Right lung (tissue), 2 donors: ENCODE measurements at regions not wholly inside any gene's neighbourhood (a gene's known extent, or its start where the extent isn't known, plus 50 kb on each side); places are given as distances from the start of the nearest gene placed in this dataset.
"Not testable (repeated sequence)": the region's sequence is repeated elsewhere in the genome, so short reads cannot be mapped to it uniquely, and the experiment has no call there.

Experiments used
- DNase-seq, 2 donors: peaks; one replicate each; pipeline ENCODE4 v3.0.0-alpha.2; 2013

DNA sequence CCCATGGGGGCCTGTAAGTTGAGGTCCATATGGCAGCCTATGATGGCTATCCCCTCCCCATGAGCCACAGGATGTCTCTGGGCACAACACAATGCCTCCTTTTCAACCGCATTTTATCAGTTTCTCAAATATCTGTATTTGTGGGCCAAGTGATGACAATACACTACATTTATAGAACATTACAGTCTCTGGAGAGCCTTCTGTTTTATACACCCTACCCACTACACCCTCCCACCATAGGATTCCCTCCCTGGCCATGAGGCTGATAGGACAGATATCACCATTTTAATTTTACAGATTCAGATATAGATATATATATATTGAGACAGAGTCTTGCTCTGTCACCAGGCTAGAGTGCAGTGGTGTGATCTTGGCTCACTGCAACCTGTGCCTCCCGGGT, 236.8 kb downstream of the ENC1 start:
- no peak for DNase-seq

GRCh38 chr5:74402553-74402952, 238.0 kb downstream of the ENC1 start:
- no peak for DNase-seq

DNA sequence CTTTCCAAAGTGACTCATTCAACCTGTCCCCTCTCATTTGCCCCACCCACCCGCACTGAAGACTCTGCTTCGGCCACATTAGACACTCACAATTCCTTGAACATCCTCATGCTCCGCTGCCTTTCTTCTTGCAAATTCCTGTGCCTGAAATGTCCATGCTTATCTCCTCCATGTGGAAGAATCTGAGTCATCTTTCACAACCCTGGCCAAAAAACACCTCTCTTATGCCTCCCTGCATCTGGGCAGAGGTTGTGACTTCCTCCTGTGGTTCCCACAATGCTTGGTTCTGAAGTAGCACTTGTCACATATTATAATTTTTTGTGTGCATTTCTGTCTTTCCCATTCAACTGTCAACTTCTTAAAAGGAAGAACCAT, 238.6 kb downstream of the ENC1 start:
- DNase-seq = no peak

DNA sequence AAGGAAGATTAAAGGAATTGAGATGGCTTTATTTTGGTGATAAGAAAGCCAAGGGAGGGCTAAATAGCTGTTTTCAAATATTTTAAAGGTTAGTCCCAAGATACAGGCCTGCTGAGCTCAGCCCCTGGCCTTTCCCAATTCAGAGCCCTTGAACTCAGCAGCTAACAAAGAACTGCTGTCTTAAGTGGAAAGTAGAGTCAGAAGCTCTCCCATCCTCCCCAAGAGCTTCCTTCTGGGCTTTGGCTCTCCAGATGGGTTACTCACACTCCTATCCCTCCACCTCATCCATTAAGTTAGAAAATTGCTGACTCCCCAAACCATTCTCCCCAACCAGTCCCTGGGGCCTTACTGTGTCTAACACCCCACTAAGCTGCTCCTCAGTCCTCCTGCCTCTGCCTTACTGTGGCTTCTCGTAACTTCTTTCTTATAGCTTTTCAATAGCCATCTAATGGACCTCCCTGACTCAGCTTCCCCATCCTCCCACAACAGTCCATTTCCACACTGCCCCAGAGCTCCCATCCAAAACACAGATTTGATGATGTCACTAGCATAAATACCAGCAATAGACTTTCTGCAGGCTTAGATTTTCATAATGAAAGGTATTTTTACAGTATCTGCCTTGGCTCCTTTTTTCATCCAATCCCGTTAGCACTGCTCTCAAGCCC, 239.1 kb downstream of the ENC1 start:
- DNase-seq = no peak

GRCh38 chr5:74400067-74400466, 240.5 kb downstream of the ENC1 start:
- DNase-seq = no peak

GRCh38 chr5:74396913-74397622, 243.5 kb downstream of the ENC1 start:
- DNase-seq = no peak

GRCh38 chr5:74394916-74395880, 245.3 kb downstream of the ENC1 start:
- DNase-seq = no peak

GRCh38 chr5:74394528-74394915, 246.0 kb downstream of the ENC1 start:
- DNase-seq = no peak

GRCh38 chr5:74393943-74394342, 246.6 kb downstream of the ENC1 start:
- no peak for DNase-seq

DNA sequence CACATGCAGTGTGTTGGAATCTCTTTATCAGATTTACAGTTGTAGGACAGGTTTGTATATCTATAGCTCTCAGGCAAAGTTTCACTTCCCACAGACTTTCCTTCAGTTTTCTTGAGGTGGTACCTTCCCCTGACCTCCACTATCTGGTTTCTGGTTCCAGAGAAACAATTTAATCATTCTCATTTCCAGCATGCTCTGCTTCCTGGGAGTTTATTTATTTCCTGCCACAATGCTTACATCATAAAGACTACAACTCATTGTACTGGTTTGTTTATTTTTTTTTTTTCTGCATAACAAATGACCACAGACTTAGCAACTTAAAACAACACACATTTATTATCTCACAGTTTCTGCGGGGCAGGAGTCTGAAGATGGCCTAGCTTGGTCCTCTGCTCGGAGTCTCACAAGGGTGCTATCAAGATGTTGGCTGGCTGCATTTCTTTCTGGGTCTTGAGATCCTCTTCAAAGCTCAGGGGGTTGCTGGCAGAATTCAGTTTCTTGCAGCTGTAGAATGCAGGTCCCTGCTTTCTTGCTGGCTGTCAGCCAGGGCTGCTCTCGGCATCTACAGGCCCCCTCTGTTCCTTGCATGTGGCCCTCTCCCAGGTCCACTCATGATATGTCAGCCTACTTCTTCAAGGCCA, 247.7 kb downstream of the ENC1 start:
- no peak for DNase-seq

DNA sequence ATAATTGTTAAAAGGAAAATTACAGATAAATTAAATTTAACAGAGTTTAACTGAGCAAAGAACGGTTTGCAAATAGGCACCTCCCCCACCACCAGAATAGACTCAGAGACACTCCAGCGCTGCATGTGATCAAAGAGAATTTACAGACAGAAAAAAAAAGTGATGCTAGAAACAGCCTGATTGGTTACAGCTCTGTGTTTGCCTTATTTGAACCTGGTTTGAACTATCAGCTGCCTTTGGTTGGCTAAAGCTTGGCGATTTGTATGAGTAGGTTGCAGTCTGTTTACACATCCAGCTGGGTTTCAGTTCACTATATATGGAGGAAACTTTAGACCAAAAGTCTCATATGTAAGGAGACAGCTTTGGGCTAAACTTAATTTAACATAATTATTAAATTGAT, 249.1 kb downstream of the ENC1 start:
- peak in 1 of 2 donors; percentile 23 for DNase-seq

GRCh38 chr5:74390822-74391221, 249.7 kb downstream of the ENC1 start:
- no peak for DNase-seq

DNA sequence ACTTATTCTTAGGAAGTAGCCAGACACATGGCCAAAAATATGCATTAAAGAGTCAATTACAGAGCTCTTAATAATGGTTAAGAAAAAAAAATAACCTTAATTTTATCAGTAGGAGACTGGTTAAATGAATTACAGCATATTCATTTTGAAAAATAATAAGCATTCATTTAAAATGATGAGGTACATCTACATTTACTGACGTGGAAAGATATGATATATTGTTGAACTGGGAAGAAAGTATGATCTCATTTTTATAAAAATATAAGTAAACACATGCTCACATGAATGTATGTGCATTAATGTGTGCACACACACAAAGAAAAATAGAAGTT, 250.3 kb downstream of the ENC1 start:
- no peak for DNase-seq

DNA sequence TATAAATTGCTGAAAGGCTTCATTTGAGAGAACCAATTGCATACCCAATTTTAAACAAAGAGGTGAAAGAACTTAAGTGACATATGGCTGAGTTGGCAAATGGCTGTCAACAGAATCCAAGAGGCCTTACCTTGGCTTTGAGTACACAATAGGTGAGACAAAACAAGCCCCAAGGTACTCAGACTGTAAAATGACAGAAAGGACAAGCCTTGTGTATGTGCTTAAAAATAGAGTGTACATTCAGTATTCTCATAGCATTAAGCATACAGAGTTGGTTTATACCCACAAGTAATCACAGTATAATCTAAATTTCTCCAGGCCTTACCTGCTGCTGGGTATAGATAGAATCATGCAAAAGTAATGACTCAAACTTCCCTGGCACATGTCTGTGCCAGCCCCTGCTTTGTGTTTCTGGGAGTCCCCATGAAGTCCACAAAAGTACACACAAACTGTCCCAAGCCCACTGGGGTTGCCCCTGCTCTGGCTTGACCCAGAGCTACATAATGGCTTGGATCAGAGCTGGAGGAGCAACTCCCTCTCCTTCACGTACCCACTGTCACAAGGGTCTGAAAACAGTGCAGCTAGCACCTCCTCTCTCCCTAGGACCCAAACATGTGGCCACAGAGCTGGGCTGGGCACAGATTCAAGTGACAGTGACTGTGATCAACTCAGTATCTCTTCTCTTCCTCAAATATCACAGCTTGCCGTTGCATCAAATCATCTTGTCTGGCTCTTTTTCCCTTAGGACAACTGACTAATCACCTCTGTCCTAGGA, 250.8 kb downstream of the ENC1 start:
- no peak for DNase-seq

DNA sequence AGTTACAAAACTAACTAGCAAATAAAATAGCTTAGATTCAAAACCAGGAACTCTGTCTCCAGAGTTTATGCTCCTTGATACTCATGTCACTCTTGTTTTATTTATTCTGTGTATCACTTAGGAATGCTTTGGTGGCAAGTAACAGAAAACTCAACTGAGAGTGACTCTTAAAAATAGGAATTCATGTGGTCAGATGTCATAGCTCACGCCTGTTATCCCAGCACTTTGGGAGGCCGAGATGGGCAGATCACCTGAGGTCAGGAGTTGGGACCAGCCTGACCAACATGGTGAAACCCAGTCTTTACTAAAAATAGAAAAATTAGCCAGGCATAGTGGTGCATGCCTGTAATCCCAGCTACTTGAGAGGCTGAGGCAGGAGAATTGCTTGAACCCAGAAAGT, 252.1 kb downstream of the ENC1 start:
- DNase-seq = not testable (repeated sequence)

- DNase-seq = no peak
Measured at GRCh38 chr5:74386571-74387334, 253.8 kb downstream of the ENC1 start.

DNA sequence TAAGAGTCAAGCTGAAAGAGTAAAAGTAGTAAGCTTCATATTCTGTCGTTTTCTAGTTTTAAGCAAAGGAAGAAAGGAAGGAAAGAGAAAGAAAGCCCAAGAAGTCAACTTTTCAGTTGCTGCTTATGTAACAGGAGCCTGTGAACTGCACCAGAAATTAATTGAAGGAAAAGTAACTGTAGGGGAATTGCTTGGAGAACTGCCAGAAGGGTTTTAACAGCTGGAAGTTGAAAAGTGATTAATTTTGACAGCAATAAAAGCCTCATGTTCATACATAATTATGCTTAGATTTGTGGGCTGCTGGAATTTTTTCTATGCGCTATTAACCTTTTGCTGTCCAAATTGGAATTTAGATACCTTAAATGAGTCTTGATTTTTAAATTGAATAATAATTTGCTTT, 255.7 kb downstream of the ENC1 start:
- DNase-seq = peak in 1 of 2 donors; percentile 53

DNA sequence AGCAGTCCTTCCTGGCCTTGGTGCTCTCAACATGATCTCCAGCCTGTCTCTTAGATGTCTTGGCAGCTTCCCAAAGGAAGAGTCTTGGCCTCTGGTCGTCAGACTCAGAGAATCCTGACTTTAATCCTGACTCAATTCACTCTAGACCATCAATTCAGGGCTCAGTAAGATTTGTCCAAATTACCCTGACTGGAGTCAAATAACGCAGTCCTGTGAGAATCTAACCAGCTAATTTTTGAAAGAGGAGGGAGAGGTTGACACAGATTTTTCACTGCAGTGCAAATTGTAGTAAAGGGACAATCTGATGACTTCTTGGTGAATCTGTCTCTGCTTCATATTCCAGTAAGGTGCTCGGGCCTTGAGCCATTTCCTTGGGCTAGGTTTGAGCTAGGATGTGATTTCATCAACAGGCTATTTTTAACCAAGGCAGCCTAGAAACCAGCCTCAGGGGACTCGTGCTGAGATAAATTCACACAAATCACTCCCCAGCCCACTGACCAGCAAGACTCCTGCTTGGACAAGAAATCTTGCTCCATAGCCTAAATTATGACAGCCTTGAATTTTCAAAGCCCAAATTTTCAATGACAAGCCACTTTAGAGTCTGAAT, 257.4 kb downstream of the ENC1 start:
- DNase-seq = no peak

- DNase-seq = no peak
Measured at GRCh38 chr5:74382123-74382855, 258.2 kb downstream of the ENC1 start.
